ENCODE measurements at regions not wholly inside any gene's neighbourhood (a gene's known extent, or its start where the extent isn't known, plus 50 kb on each side); places are given as distances from the start of the nearest gene placed in this dataset.

- no peak for DNase-seq (ENCODE audit: low spot score)
- in situ Hi-C loops (cut with MboI; ENCODE audit: low pct_unique_long_range_greater_than_20kb, low sequenced_read_pairs, unreplicated experiment), result no loop called here
- TF ChIP-seq, protein P1, sequence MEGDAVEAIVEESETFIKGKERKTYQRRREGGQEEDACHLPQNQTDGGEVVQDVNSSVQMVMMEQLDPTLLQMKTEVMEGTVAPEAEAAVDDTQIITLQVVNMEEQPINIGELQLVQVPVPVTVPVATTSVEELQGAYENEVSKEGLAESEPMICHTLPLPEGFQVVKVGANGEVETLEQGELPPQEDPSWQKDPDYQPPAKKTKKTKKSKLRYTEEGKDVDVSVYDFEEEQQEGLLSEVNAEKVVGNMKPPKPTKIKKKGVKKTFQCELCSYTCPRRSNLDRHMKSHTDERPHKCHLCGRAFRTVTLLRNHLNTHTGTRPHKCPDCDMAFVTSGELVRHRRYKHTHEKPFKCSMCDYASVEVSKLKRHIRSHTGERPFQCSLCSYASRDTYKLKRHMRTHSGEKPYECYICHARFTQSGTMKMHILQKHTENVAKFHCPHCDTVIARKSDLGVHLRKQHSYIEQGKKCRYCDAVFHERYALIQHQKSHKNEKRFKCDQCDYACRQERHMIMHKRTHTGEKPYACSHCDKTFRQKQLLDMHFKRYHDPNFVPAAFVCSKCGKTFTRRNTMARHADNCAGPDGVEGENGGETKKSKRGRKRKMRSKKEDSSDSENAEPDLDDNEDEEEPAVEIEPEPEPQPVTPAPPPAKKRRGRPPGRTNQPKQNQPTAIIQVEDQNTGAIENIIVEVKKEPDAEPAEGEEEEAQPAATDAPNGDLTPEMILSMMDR (IDR thresholded peaks at IDR 0.05; ENCODE audit: extremely low read depth, insufficient read depth, missing control alignments), result no peak
Observed at GRCh38 chr12:38585086-38585485, 268.5 kb downstream of the ALG10B start.

DNA sequence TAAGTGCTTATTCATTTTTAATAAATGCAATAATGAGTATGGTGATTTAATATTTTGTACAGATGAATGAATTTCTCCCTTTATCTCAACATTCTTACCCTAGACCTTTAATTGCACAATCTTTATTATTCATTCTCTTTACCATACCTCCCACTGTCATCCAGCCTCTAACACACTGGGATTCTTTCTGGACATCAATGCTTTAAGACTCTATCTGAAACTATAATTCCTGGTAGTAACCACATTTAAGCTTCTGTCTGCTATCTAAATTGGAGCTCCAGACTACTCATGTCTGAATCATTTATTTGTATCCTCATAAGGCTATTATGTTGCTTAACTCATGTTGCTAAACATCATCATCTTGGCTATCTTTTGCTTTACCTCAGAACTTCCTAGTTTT, 270.2 kb downstream of the ALG10B start:
- DNase-seq (ENCODE audit: low spot score), result no peak
- in situ Hi-C loops (cut with MboI; ENCODE audit: low pct_unique_long_range_greater_than_20kb, low sequenced_read_pairs, unreplicated experiment), result no loop called here
- TF ChIP-seq, protein P1 (IDR thresholded peaks at IDR 0.05; ENCODE audit: extremely low read depth, insufficient read depth, missing control alignments), result no peak

DNA sequence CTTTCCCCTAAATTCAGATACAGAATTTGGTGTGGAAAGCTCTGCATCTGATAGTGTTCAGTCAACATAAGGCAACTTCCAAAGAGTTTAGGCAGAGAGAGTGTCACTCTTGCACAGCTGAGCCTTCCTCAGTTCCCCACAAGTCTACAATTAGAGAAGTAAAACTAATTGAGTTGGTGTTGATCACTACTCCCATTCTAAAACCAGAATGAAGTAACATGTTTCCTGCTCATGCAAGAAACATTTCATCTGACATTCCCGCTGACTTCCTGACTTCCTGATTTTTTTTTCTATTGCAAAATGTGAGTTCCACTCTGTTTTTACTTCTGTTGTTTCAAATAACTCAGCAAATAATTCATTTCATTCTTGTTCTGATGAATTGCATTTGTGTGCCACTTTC, 271.0 kb downstream of the ALG10B start:
- DNase-seq (ENCODE audit: low spot score), result no peak
- TF ChIP-seq, protein P1 (IDR thresholded peaks at IDR 0.05; ENCODE audit: extremely low read depth, insufficient read depth, missing control alignments), result no peak
- in situ Hi-C loops (cut with MboI; ENCODE audit: low pct_unique_long_range_greater_than_20kb, low sequenced_read_pairs, unreplicated experiment), result no loop called here

DNA sequence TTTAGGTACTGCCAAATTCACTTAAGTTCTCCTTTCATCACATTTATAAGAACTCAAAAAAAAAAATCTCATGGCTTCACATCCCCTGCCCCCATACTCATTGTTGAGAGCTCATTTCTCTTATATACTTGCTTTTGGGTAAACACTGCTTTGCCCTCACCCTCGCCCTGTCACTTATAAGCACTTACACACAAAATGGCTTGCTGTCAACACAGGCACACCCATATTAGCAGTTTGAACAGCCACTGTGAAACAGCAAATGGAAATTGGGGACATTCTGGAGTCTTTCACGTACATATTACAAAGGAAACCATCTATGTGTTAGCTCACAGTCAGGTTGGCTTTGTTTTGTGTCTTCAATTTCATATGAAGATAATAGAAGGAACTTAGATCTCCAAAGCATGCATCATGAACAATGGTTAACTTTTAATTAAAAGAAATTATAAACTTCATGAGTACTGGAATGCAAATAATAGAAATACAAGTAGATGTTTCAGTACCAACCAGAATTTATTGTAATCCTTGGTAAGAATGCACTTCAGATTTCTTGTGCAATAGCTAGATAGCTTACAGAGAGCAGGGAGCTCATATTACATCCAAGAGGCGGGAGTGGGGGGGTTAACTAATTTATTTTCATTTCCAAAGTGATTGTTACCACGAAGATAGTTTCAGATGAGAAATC, 272.2 kb downstream of the ALG10B start:
- in situ Hi-C loops (cut with MboI; ENCODE audit: low pct_unique_long_range_greater_than_20kb, low sequenced_read_pairs, unreplicated experiment), result no loop called here
- DNase-seq (ENCODE audit: low spot score), result no peak

DNA sequence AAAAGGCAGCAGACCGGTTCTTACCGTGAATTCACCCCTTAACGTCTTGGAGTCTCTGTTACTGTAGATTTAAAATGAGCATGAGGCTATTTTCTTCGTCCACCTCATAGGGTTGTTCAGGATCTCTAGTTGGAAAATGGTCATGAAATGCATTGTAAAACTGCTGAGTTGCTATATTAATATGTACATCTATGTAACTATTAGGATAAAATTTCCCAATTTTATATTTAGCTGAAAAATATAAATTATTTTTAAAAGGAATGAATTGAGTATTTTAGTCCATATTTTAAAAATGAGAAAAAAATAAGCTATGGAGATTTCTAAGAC, 272.7 kb downstream of the ALG10B start:
- in situ Hi-C loops (cut with MboI; ENCODE audit: low pct_unique_long_range_greater_than_20kb, low sequenced_read_pairs, unreplicated experiment), result no loop called here
- TF ChIP-seq, protein P1 (IDR thresholded peaks at IDR 0.05; ENCODE audit: extremely low read depth, insufficient read depth, missing control alignments), result no peak
- no peak for DNase-seq (ENCODE audit: low spot score)

More for the DNA sequence above, 272.2 kb downstream of the ALG10B start:
- TF ChIP-seq, protein P1 (IDR thresholded peaks at IDR 0.05; ENCODE audit: extremely low read depth, insufficient read depth, missing control alignments), result no peak

DNA sequence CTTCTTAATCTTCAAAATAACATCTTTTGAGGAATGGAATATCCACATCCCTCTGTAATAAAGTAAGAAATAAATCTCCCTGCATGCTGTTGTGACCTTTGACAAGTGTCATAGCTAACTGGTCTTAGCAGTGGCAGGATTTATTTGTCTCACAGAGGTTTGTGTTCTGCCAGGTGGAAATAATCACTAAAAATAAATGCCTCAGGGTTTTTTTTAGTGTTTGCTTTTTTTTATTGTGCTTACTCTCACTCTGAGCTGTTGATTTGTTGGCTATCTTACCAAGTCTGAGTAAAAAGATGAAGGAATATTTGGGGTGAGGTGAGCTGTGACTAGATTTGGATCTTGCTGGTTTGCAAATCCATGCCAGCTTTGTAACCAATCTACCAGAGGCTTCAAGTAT, 285.4 kb downstream of the ALG10B start:
- TF ChIP-seq, protein P1 (IDR thresholded peaks at IDR 0.05; ENCODE audit: extremely low read depth, insufficient read depth, missing control alignments), result no peak
- no peak for DNase-seq (ENCODE audit: low spot score)
- in situ Hi-C loops (cut with MboI; ENCODE audit: low pct_unique_long_range_greater_than_20kb, low sequenced_read_pairs, unreplicated experiment), result no loop called here
